ENCODE measurements at regions not wholly inside any gene's neighbourhood (a gene's known extent, or its start where the extent isn't known, plus 50 kb on each side); places are given as distances from the start of the nearest gene placed in this dataset.

DNA sequence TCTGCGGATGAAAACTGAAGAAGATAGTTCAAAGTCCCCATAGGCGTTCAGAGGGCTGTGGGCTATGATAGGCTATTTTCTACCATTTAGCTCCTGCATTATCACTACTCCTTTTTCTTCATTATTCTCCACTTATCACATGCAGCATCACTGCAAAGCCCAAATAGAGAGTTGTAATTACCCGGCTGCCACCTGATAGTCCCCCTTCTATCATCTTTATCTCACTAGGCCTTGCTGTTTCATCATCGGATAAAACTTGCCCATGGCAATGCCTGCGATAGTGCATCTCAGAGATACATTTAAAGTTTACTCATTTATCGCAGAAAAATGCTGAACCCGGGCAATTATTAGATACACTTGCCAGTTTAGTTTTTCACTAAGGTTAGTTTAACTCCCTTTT lies 82.9 kb upstream of the SOX21 start:
- TF ChIP-seq POLR2AphosphoS5 (IDR thresholded peaks at IDR 0.05; ENCODE audit: low read depth, low read length) (no peak), REST (IDR thresholded peaks at IDR 0.05; ENCODE audit: insufficient read depth in 1 of 2, low read depth in 2 of 2, low read length in 2 of 2) (no peak), TAF1 (IDR thresholded peaks at IDR 0.05; ENCODE audit: borderline replicate concordance, insufficient read depth, low read length) (no peak)
